Ovary (tissue), 7 donors: ENCODE measurements at regions not wholly inside any gene's neighbourhood (a gene's known extent, or its start where the extent isn't known, plus 50 kb on each side); places are given as distances from the start of the nearest gene placed in this dataset.

Source experiments
- DNase-seq, 5 donors: peaks; one replicate each; pipeline ENCODE4 v3.0.0-alpha.2; 2019 to 2020
- H3K27ac ChIP-seq, 2 donors: fragments of 200-600 bp; one replicate each; pipeline versions ENCODE4 v1.5.1 to v1.8.0; 2019 to 2022
- H3K27me3 ChIP-seq: fragments of 200-600 bp; one replicate; pipeline ENCODE4 v1.8.0; 2022
- H3K36me3 ChIP-seq: fragments of 200-600 bp; sonication (generic); one replicate; pipeline ENCODE4 v1.5.1; 2019
- H3K4me1 ChIP-seq: one replicate; pipeline ENCODE4 v1.8.1; 2013; ENCODE audit warnings: mild to moderate bottlenecking, moderate library complexity; ENCODE audit not compliant: insufficient read depth
- H3K4me3 ChIP-seq: fragments of 200-600 bp; sonication (generic); one replicate; pipeline ENCODE4 v1.5.1; 2017
- H3K9me3 ChIP-seq, 2 donors: fragments of 200-600 bp in 1 of 2; sonication (generic) in 1 of 2; one replicate each; pipeline versions ENCODE4 v1.5.1 to v1.8.1; 2013 to 2019; ENCODE audit warnings: mild to moderate bottlenecking in 1 of 2, moderate library complexity in 1 of 2
- CTCF ChIP-seq, 3 donors: fragments of 450-650 bp in 2 of 3; fragments of 200-600 bp in 1 of 3; IDR thresholded peaks; one replicate each; pipeline versions ENCODE4 v1.5.1 to v1.8.0; 2016 to 2022; ENCODE audit warnings: antibody characterized with exemption in 3 of 3, mild to moderate bottlenecking in 1 of 3
- EP300 ChIP-seq: sonication (generic); formaldehyde crosslinking; IDR thresholded peaks from one replicate; pipeline ENCODE4 v1.6.1; 2017; ENCODE audit warnings: antibody characterized with exemption
- POLR2A ChIP-seq: fragments of 450-650 bp; IDR thresholded peaks from one replicate; pipeline ENCODE4 v1.6.1; 2017; ENCODE audit warnings: antibody characterized with exemption, mild to moderate bottlenecking, moderate library complexity
- WGBS, 3 donors: extraction: QIAGEN DNeasy Blood & Tissue Kit in 1 of 3; methylation state at CpG; one replicate each; pipeline versions ENCODE4 v1.1.5 to v1.1.7; 2013 to 2017; 5-methylcytosine and 5-hydroxymethylcytosine counted together
- intact Hi-C, 4 donors: fragments of 100-400 bp; cut with DNase I; formaldehyde crosslinking; loops; one replicate each; pipeline versions ENCODE4 v1.11.0 to v1.15.1; 2022 to 2023
- donor health status: DM: no; HTN: no; CAD: no; lungs with moderate emphysema.
- donor health status: DM: no; HTN: no; CAD: no.
- donor health status: Bipolar disorder and iron deficiency.
- donor health status: DM: no; HTN: no; CAD: no.
- donor health status: DM: yes; HTN: yes; CAD: no.

DNA sequence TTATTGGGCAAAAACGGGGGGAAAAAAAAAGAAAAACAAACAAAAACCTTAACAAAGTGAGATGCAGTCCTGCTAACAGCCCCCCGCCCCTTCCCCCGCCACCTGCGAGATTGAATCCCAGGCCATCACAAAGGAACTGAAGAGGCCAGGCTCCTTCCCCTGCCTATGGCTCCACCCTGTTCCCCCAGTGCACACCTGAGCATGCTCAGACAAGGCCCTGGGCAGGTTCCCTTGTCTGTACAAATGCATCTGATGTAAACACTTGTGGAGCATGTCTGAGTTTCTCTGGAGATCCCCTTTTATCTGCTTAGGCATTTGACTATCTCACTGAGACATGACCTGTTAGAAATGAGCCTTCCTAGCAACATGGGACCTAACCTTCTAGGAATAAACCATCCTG, 983.7 kb upstream of the PABPC4L start:
- H3K27me3 ChIP-seq: no peaks in the 10 kb centered on the region
- no peak overlapping the region for H3K4me3 ChIP-seq
- DNase-seq: no peak
- H3K9me3 ChIP-seq: no peaks in the 10 kb centered on the region
- H3K27ac ChIP-seq: no peak overlapping the region
- intact Hi-C loops: no loop called here
- TF ChIP-seq EP300 (no peak), POLR2A (no peak)
- WGBS, 3 donors: 69 to 74% (median 72%) methylated on average over 4 of the region's 4 CpGs
- H3K36me3 ChIP-seq: no peaks in the 10 kb centered on the region
- H3K4me1 ChIP-seq: no peaks in the 10 kb centered on the region

DNA sequence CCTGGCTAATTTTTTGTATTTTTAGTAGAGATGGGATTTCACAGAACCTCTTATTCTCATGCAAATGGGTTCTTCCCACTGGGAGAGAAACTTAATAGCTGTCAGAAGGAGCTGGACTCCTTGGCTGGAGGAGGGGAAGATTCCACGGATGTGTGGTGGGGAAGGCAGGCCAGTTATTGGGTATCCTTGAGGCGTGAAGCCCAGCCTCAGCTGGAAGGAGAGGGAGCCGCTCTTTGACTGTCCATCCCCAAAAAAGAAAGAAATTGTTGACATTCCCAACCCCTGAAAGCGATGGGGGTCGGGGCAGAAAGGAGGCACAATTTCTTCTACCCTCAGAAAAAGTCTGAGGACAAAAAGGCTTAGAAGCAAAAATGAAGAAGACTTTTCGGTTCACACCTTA, 983.1 kb upstream of the PABPC4L start:
- Histone ChIP-seq H3K36me3 (no peaks in the 10 kb centered on the region), H3K27me3 (no peaks in the 10 kb centered on the region), H3K4me3 (no peak overlapping the region), H3K9me3 (no peaks in the 10 kb centered on the region), H3K27ac (no peak overlapping the region), H3K4me1 (no peaks in the 10 kb centered on the region)
- no peak for DNase-seq
- WGBS, 3 donors: 78 to 86% (median 80%) methylated on average over 6 of the region's 6 CpGs
- TF ChIP-seq POLR2A (no peak), EP300 (no peak), CTCF (IDR thresholded peaks at IDR 0.05) (no peak)
- intact Hi-C loops: no loop called here

DNA sequence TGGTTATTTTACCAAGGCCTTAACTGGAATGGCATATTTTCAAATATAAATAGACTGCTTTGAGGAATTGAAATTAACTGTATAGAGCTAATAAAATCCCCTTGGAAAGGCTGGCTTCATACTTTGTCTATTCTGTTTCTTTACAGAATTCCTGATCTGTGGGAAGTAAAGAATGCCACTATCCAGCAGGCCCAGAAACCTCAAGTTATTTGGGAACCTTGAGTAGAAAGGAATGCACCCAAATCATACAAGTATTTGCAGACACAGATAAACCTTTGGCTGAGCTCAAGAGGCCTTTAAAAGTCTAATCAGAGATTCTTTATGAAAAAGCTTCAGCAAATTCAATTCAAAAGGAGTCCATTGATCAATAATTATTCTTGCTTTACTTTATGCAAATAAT, 975.7 kb upstream of the PABPC4L start:
- intact Hi-C loops: no loop called here
- no peak overlapping the region for H3K27ac ChIP-seq
- H3K9me3 ChIP-seq: no peaks in the 10 kb centered on the region
- no peaks in the 10 kb centered on the region for H3K4me1 ChIP-seq
- no peak overlapping the region for H3K4me3 ChIP-seq
- DNase-seq: no peak
- no peaks in the 10 kb centered on the region for H3K27me3 ChIP-seq
- TF ChIP-seq CTCF (IDR thresholded peaks at IDR 0.05) (no peak), POLR2A (no peak), EP300 (no peak)
- H3K36me3 ChIP-seq: no peaks in the 10 kb centered on the region

GRCh38 chr4:135166661-135167060, 965.1 kb upstream of the PABPC4L start:
- intact Hi-C loops: no loop called here

GRCh38 chr4:135164601-135165000, 963.0 kb upstream of the PABPC4L start:
- no peak overlapping the region for H3K4me3 ChIP-seq
- 86 to 92% (median 86%) methylated on average over 5 of the region's 5 CpGs for WGBS, 3 donors
- no peaks in the 10 kb centered on the region for H3K9me3 ChIP-seq
- no peaks in the 10 kb centered on the region for H3K36me3 ChIP-seq
- intact Hi-C loops: no loop called here
- H3K27me3 ChIP-seq: no peaks in the 10 kb centered on the region
- DNase-seq: no peak
- no peak overlapping the region for H3K27ac ChIP-seq
- H3K4me1 ChIP-seq: no peaks in the 10 kb centered on the region
- TF ChIP-seq CTCF (IDR thresholded peaks at IDR 0.05): no peak

More at GRCh38 chr4:135166661-135167060, 965.1 kb upstream of the PABPC4L start:
- Histone ChIP-seq H3K27ac (no peak overlapping the region), H3K4me1 (no peaks in the 10 kb centered on the region), H3K36me3 (no peaks in the 10 kb centered on the region), H3K27me3 (no peaks in the 10 kb centered on the region), H3K9me3 (no peaks in the 10 kb centered on the region), H3K4me3 (no peak overlapping the region)
- DNase-seq: no peak
- WGBS, 3 donors: 68 to 92% (median 91%) methylated on average over 2 of the region's 2 CpGs
- TF ChIP-seq POLR2A (no peak), EP300 (no peak), CTCF (IDR thresholded peaks at IDR 0.05) (no peak)
